ENCODE measurements at regions not wholly inside any gene's neighbourhood (a gene's known extent, or its start where the extent isn't known, plus 50 kb on each side); places are given as distances from the start of the nearest gene placed in this dataset.

GRCh38 chr10:31123946-31124345 lies 92.3 kb upstream of the ZNF438 start:
- H3K27me3 Mint-ChIP-seq, result peaks cover 0 to 2% of the 10 kb centered on the region in 2 donors
- CTCF ChIA-PET (ENCODE audit: partially characterized antibody), result interaction anchor here (0.6 kb wide), 1 partner anchor 362 kb away, joined by 3 read pairs; no protein-coding TSS in a partner anchor
- no peak overlapping the region for H3K27ac ChIP-seq (ENCODE audit: low read depth, low read length)
- no peak overlapping the region for H3K4me3 Mint-ChIP-seq
- no peak overlapping the region for H3K27ac Mint-ChIP-seq
- no peaks in the 10 kb centered on the region for H3K9me3 Mint-ChIP-seq
- no peak overlapping the region for H3K4me3 ChIP-seq (ENCODE audit: low read length in 2 of 2)
- no peak for DNase-seq
- H3K9me3 ChIP-seq (ENCODE audit: control insufficient read depth in 1 of 2, low read length in 2 of 2), result no peaks in the 10 kb centered on the region
- H3K36me3 Mint-ChIP-seq, result no peaks in the 10 kb centered on the region
- intact Hi-C loops (cut with micrococcal nuclease), result no loop called here
- H3K4me1 ChIP-seq (ENCODE audit: insufficient read depth, low read length), result no peaks in the 10 kb centered on the region
- H3K4me1 Mint-ChIP-seq, result peaks cover 0 to 1% (median 0%) of the 10 kb centered on the region in 4 donors
- no peaks in the 10 kb centered on the region for H3K36me3 ChIP-seq (ENCODE audit: insufficient read depth, low read length)
- no peaks in the 10 kb centered on the region for H3K27me3 ChIP-seq (ENCODE audit: insufficient read depth, low read length)
- POLR2A ChIA-PET (ENCODE audit: partially characterized antibody), result no interaction called here

- Mint-ChIP-seq H3K27ac (no peak overlapping the region), H3K4me1 (peaks cover 0 to 1% (median 0%) of the 10 kb centered on the region in 4 donors), H3K36me3 (no peaks in the 10 kb centered on the region), H3K4me3 (no peak overlapping the region), H3K27me3 (peaks cover 0 to 2% of the 10 kb centered on the region in 2 donors), H3K9me3 (no peaks in the 10 kb centered on the region)
- ChIA-PET CTCF (ENCODE audit: partially characterized antibody) (no interaction called here), POLR2A (ENCODE audit: partially characterized antibody) (no interaction called here)
- Histone ChIP-seq H3K27me3 (ENCODE audit: insufficient read depth, low read length) (no peaks in the 10 kb centered on the region), H3K9me3 (ENCODE audit: control insufficient read depth in 1 of 2, low read length in 2 of 2) (no peaks in the 10 kb centered on the region), H3K36me3 (ENCODE audit: insufficient read depth, low read length) (no peaks in the 10 kb centered on the region), H3K27ac (ENCODE audit: low read depth, low read length) (no peak overlapping the region), H3K4me1 (ENCODE audit: insufficient read depth, low read length) (no peaks in the 10 kb centered on the region), H3K4me3 (ENCODE audit: low read length in 2 of 2) (no peak overlapping the region)
- no peak for DNase-seq
- intact Hi-C loops (cut with micrococcal nuclease), result no loop called here
Observed at GRCh38 chr10:31124852-31125251, 93.2 kb upstream of the ZNF438 start.

- H3K4me1 ChIP-seq (ENCODE audit: insufficient read depth, low read length), result no peaks in the 10 kb centered on the region
- intact Hi-C loops (cut with micrococcal nuclease), result no loop called here
- no peaks in the 10 kb centered on the region for H3K27me3 ChIP-seq (ENCODE audit: insufficient read depth, low read length)
- Mint-ChIP-seq H3K27ac (no peak overlapping the region), H3K4me3 (no peak overlapping the region), H3K9me3 (no peaks in the 10 kb centered on the region), H3K36me3 (no peaks in the 10 kb centered on the region), H3K4me1 (peaks cover 0 to 1% (median 0%) of the 10 kb centered on the region in 4 donors), H3K27me3 (peaks cover 0 to 2% of the 10 kb centered on the region in 2 donors)
- no peak overlapping the region for H3K4me3 ChIP-seq (ENCODE audit: low read length in 2 of 2)
- no peaks in the 10 kb centered on the region for H3K36me3 ChIP-seq (ENCODE audit: insufficient read depth, low read length)
- H3K9me3 ChIP-seq (ENCODE audit: control insufficient read depth in 1 of 2, low read length in 2 of 2), result no peaks in the 10 kb centered on the region
- ChIA-PET CTCF (ENCODE audit: partially characterized antibody) (no interaction called here), POLR2A (ENCODE audit: partially characterized antibody) (no interaction called here)
- DNase-seq, result no peak
- no peak overlapping the region for H3K27ac ChIP-seq (ENCODE audit: low read depth, low read length)
Observed at GRCh38 chr10:31125789-31126188, 94.1 kb upstream of the ZNF438 start.

- intact Hi-C loops (cut with micrococcal nuclease), result no loop called here
- Histone ChIP-seq H3K27me3 (ENCODE audit: insufficient read depth, low read length) (no peaks in the 10 kb centered on the region), H3K27ac (ENCODE audit: low read depth, low read length) (no peak overlapping the region), H3K36me3 (ENCODE audit: insufficient read depth, low read length) (no peaks in the 10 kb centered on the region), H3K4me3 (ENCODE audit: low read length in 2 of 2) (no peak overlapping the region), H3K4me1 (ENCODE audit: insufficient read depth, low read length) (no peaks in the 10 kb centered on the region), H3K9me3 (ENCODE audit: control insufficient read depth in 1 of 2, low read length in 2 of 2) (no peaks in the 10 kb centered on the region)
- Mint-ChIP-seq H3K36me3 (no peaks in the 10 kb centered on the region), H3K27ac (no peak overlapping the region), H3K9me3 (no peaks in the 10 kb centered on the region), H3K4me3 (no peak overlapping the region), H3K27me3 (peaks cover 0 to 2% of the 10 kb centered on the region in 2 donors), H3K4me1 (peaks cover 0 to 1% (median 0%) of the 10 kb centered on the region in 4 donors)
- ChIA-PET POLR2A (ENCODE audit: partially characterized antibody) (no interaction called here), CTCF (ENCODE audit: partially characterized antibody) (no interaction called here)
- DNase-seq, result no peak
Observed at GRCh38 chr10:31126593-31126992, 94.9 kb upstream of the ZNF438 start.

GRCh38 chr10:31128536-31128935 lies 96.9 kb upstream of the ZNF438 start:
- Mint-ChIP-seq H3K27me3 (peaks cover 0 to 2% of the 10 kb centered on the region in 2 donors), H3K36me3 (no peaks in the 10 kb centered on the region), H3K9me3 (no peaks in the 10 kb centered on the region), H3K4me3 (no peak overlapping the region), H3K27ac (no peak overlapping the region), H3K4me1 (peaks cover 4 to 12% (median 5%) of the 10 kb centered on the region in 4 donors)
- no peaks in the 10 kb centered on the region for H3K36me3 ChIP-seq (ENCODE audit: insufficient read depth, low read length)
- H3K27me3 ChIP-seq (ENCODE audit: insufficient read depth, low read length), result no peaks in the 10 kb centered on the region
- CTCF ChIA-PET (ENCODE audit: partially characterized antibody), result no interaction called here
- H3K4me1 ChIP-seq (ENCODE audit: insufficient read depth, low read length), result peaks cover 5% of the 10 kb centered on the region
- no peak for DNase-seq
- H3K27ac ChIP-seq (ENCODE audit: low read depth, low read length), result no peak overlapping the region
- intact Hi-C loops (cut with micrococcal nuclease), result no loop called here
- H3K4me3 ChIP-seq (ENCODE audit: low read length in 2 of 2), result no peak overlapping the region
- POLR2A ChIA-PET (ENCODE audit: partially characterized antibody), result no interaction called here
- no peaks in the 10 kb centered on the region for H3K9me3 ChIP-seq (ENCODE audit: control insufficient read depth in 1 of 2, low read length in 2 of 2)

- no peaks in the 10 kb centered on the region for H3K27me3 ChIP-seq (ENCODE audit: insufficient read depth, low read length)
- Mint-ChIP-seq H3K9me3 (no peaks in the 10 kb centered on the region), H3K4me1 (peaks cover 3 to 19% (median 6%) of the 10 kb centered on the region in 4 donors), H3K27me3 (no peaks in the 10 kb centered on the region), H3K27ac (peak overlapping the region in 1 of 7 donors; percentile 9), H3K4me3 (no peak overlapping the region), H3K36me3 (no peaks in the 10 kb centered on the region)
- H3K27ac ChIP-seq (ENCODE audit: low read depth, low read length), result no peak overlapping the region
- no peaks in the 10 kb centered on the region for H3K36me3 ChIP-seq (ENCODE audit: insufficient read depth, low read length)
- POLR2A ChIA-PET (ENCODE audit: partially characterized antibody), result no interaction called here
- intact Hi-C loops (cut with micrococcal nuclease), result no loop called here
- no peak overlapping the region for H3K4me3 ChIP-seq (ENCODE audit: low read length in 2 of 2)
- CTCF ChIA-PET (ENCODE audit: partially characterized antibody), result no interaction called here
- H3K4me1 ChIP-seq (ENCODE audit: insufficient read depth, low read length), result peaks cover 6% of the 10 kb centered on the region
- H3K9me3 ChIP-seq (ENCODE audit: control insufficient read depth in 1 of 2, low read length in 2 of 2), result no peaks in the 10 kb centered on the region
- no peak for DNase-seq
Observed at GRCh38 chr10:31129271-31129670, 97.6 kb upstream of the ZNF438 start.

GRCh38 chr10:31129880-31130405 lies 98.3 kb upstream of the ZNF438 start:
- H3K27ac Mint-ChIP-seq, result no peak overlapping the region
- no peak overlapping the region for H3K27ac ChIP-seq (ENCODE audit: low read depth, low read length)
- H3K9me3 ChIP-seq (ENCODE audit: control insufficient read depth in 1 of 2, low read length in 2 of 2), result no peaks in the 10 kb centered on the region
- no peaks in the 10 kb centered on the region for H3K36me3 ChIP-seq (ENCODE audit: insufficient read depth, low read length)
- ChIA-PET CTCF (ENCODE audit: partially characterized antibody) (interaction anchor here (0.7 kb wide), 1 partner anchor 188 kb away, joined by 3 read pairs; no protein-coding TSS in a partner anchor), POLR2A (ENCODE audit: partially characterized antibody) (no interaction called here)
- H3K27me3 ChIP-seq (ENCODE audit: insufficient read depth, low read length), result no peaks in the 10 kb centered on the region
- intact Hi-C loops (cut with micrococcal nuclease), result loop anchor here (5.0 kb wide), 1 partner anchor 187 kb away; the partner anchor contains the start of gene ZEB1
- H3K36me3 Mint-ChIP-seq, result no peaks in the 10 kb centered on the region
- no peak overlapping the region for H3K4me3 ChIP-seq (ENCODE audit: low read length in 2 of 2)
- peaks cover 5 to 25% (median 12%) of the 10 kb centered on the region in 4 donors for H3K4me1 Mint-ChIP-seq
- H3K4me3 Mint-ChIP-seq, result peak overlapping the region in 1 of 8 donors; percentile 37
- no peaks in the 10 kb centered on the region for H3K27me3 Mint-ChIP-seq
- no peak for DNase-seq
- no peaks in the 10 kb centered on the region for H3K9me3 Mint-ChIP-seq
- peaks cover 13% of the 10 kb centered on the region for H3K4me1 ChIP-seq (ENCODE audit: insufficient read depth, low read length)
